IMR-90 (cell line): ENCODE measurements at regions not wholly inside any gene's neighbourhood (a gene's known extent, or its start where the extent isn't known, plus 50 kb on each side); places are given as distances from the start of the nearest gene placed in this dataset.
"Not testable (repeated sequence)": the region's sequence is repeated elsewhere in the genome, so short reads cannot be mapped to it uniquely, and the experiment has no call there.

ENCODE experiments used
- ATAC-seq: fragments of 200-7000 bp; cut with Tn5 transposase; 2 replicates; pipeline ENCODE4 v1.9.1; 2020; ENCODE audit warnings: low read depth, mild to moderate bottlenecking, moderate library complexity
- BruUV-seq: library from RNA; stranded (reverse); fragments of 400-500 nt; replicated peaks from 2 replicates; lab custom pipeline; 2021; lab: Mats Ljungman, UMichigan
- CTCF ChIA-PET: fragments of 300-600 bp; formaldehyde crosslinking; extraction: SDS; loops from one replicate; lab custom pipeline; 2021; ENCODE audit warnings: antibody characterized with exemption; lab: Yijun Ruan, JAX
- POLR2A ChIA-PET: fragments of 300-600 bp; sonication (Branson Sonifier 250); formaldehyde crosslinking; loops from one replicate; lab custom pipeline; 2022; ENCODE audit warnings: antibody characterized with exemption; ENCODE audit not compliant: unreplicated experiment; lab: Charles Lee
- DNase-seq: peaks from one replicate; pipeline ENCODE4 v3.0.0; 2013
- H2AFZ ChIP-seq: replicated peaks from 2 replicates; pipeline ENCODE3; 2013; ENCODE audit warnings: low read length, mild to moderate bottlenecking; ENCODE audit not compliant: poor library complexity
- H2AK5ac ChIP-seq: 2 replicates; pipeline ENCODE4 v1.6.1; 2013; ENCODE audit warnings: low read depth, low read length, inconsistent platforms
- H2AK9ac ChIP-seq: replicated peaks from 2 replicates; pipeline ENCODE3; 2013; ENCODE audit warnings: mild to moderate bottlenecking, low read depth, low read length, moderate library complexity; ENCODE audit not compliant: poor library complexity
- H2BK120ac ChIP-seq: 2 replicates; pipeline ENCODE4 v1.6.1; 2013; ENCODE audit warnings: low read depth, low read length, inconsistent platforms
- H2BK15ac ChIP-seq: 3 replicates; pipeline ENCODE4 v1.6.1; 2013; ENCODE audit warnings: low read depth, low read length, inconsistent platforms
- H2BK20ac ChIP-seq: 2 replicates; pipeline ENCODE4 v1.6.1; 2013; ENCODE audit warnings: low read depth, mild to moderate bottlenecking, inconsistent platforms, low read length, moderate library complexity
- H2BK5ac ChIP-seq: 2 replicates; pipeline ENCODE4 v1.6.1; 2013; ENCODE audit warnings: mild to moderate bottlenecking, low read depth, low read length, inconsistent platforms; ENCODE audit not compliant: poor library complexity, severe bottlenecking
- H3K14ac ChIP-seq: replicated peaks from 2 replicates; pipeline ENCODE4 v1.6.1; 2013; ENCODE audit warnings: low read depth, low read length, inconsistent platforms
- H3K18ac ChIP-seq: 2 replicates; pipeline ENCODE4 v1.6.1; 2013; ENCODE audit warnings: low read depth, low read length, control low read depth
- H3K23ac ChIP-seq: 2 replicates; pipeline ENCODE4 v1.6.1; 2013; ENCODE audit warnings: low read depth, low read length, inconsistent platforms
- H3K27ac ChIP-seq: 2 replicates; pipeline ENCODE4 v1.5.1; 2013; ENCODE audit warnings: mild to moderate bottlenecking, control low read depth, low read length; ENCODE audit not compliant: insufficient read depth
- H3K27me3 ChIP-seq: 2 replicates; pipeline ENCODE4 v1.6.1; 2013; ENCODE audit warnings: low read length; ENCODE audit not compliant: control insufficient read depth, insufficient read depth
- H3K36me3 ChIP-seq: 2 replicates; pipeline ENCODE4 v1.6.1; 2013; ENCODE audit warnings: low read length, mixed read lengths; ENCODE audit not compliant: control insufficient read depth, insufficient read depth
- H3K4ac ChIP-seq: 2 replicates; pipeline ENCODE4 v1.6.1; 2013; ENCODE audit warnings: low read depth, low read length, inconsistent platforms
- H3K4me1 ChIP-seq: 2 replicates; pipeline ENCODE4 v1.6.1; 2013; ENCODE audit warnings: low read length, mixed read lengths; ENCODE audit not compliant: control insufficient read depth, insufficient read depth
- H3K4me2 ChIP-seq: 2 replicates; pipeline ENCODE4 v1.6.1; 2013; ENCODE audit warnings: low read depth, mild to moderate bottlenecking, control low read depth, low read length, moderate library complexity
- H3K4me3 ChIP-seq: 2 replicates; pipeline ENCODE4 v1.5.1; 2013; ENCODE audit warnings: low read depth, mild to moderate bottlenecking, control low read depth, low read length, moderate library complexity; ENCODE audit not compliant: insufficient read depth
- H3K56ac ChIP-seq: 2 replicates; pipeline ENCODE4 v1.6.1; 2013; ENCODE audit warnings: low read length, inconsistent platforms; ENCODE audit not compliant: insufficient read depth; ENCODE audit errors: extremely low read depth
- H3K79me1 ChIP-seq, 2 experiments: 2 replicates each; pipeline ENCODE4 v1.6.1; 2013; ENCODE audit warnings: low read length in 2 of 2, inconsistent platforms in 1 of 2, low read depth in 1 of 2
- H3K9ac ChIP-seq: 2 replicates; pipeline ENCODE4 v1.6.1; 2013; ENCODE audit warnings: low read depth, low read length, control low read depth
- H3K9me1 ChIP-seq: 2 replicates; pipeline ENCODE4 v1.6.1; 2013; ENCODE audit warnings: low read length, inconsistent platforms; ENCODE audit not compliant: insufficient read depth
- H3K9me3 ChIP-seq: 2 replicates; pipeline ENCODE4 v1.6.1; 2013; ENCODE audit warnings: low read length; ENCODE audit not compliant: control insufficient read depth, insufficient read depth
- H4K20me1 ChIP-seq: 2 replicates; pipeline ENCODE4 v1.6.1; 2013; ENCODE audit warnings: low read length, inconsistent platforms; ENCODE audit not compliant: insufficient read depth
- H4K5ac ChIP-seq: 2 replicates; pipeline ENCODE4 v1.6.1; 2013; ENCODE audit warnings: mild to moderate bottlenecking, low read depth, low read length, control low read depth
- H4K8ac ChIP-seq, 2 experiments: 2 replicates each; pipeline ENCODE4 v1.6.1; 2013; ENCODE audit warnings: low read depth in 2 of 2, low read length in 2 of 2, control low read depth in 1 of 2, inconsistent platforms in 1 of 2
- H4K91ac ChIP-seq: 2 replicates; pipeline ENCODE4 v1.6.1; 2013; ENCODE audit warnings: low read depth, low read length, inconsistent platforms; ENCODE audit not compliant: insufficient read depth
- BHLHE40 ChIP-seq: fragments of 150-350 bp; IDR thresholded peaks from 2 replicates; pipeline ENCODE4 v1.6.1; 2016; ENCODE audit warnings: mild to moderate bottlenecking, low read depth, low read length
- CHD1 ChIP-seq: IDR thresholded peaks from 2 replicates; pipeline ENCODE4 v1.6.1; 2012; ENCODE audit warnings: low read depth, low read length, improper control_type of control experiment
- FOS ChIP-seq: fragments of 150-350 bp; IDR thresholded peaks from 2 replicates; pipeline ENCODE4 v1.6.1; 2016; ENCODE audit warnings: low read depth, low read length
- MXI1 ChIP-seq: IDR thresholded peaks from 2 replicates; pipeline ENCODE4 v1.6.1; 2012; ENCODE audit warnings: low read depth, mild to moderate bottlenecking, low read length, moderate library complexity, borderline replicate concordance
- RAD21 ChIP-seq: IDR thresholded peaks from 2 replicates; pipeline ENCODE4 v1.6.1; 2012; ENCODE audit warnings: low read length, improper control_type of control experiment
- RCOR1 ChIP-seq: IDR thresholded peaks from 2 replicates; pipeline ENCODE4 v1.6.1; 2012; ENCODE audit warnings: mild to moderate bottlenecking, low read length, improper control_type of control experiment; ENCODE audit not compliant: insufficient replicate concordance
- SMC3 ChIP-seq: fragments of 150-350 bp; IDR thresholded peaks from 2 replicates; pipeline ENCODE4 v1.6.1; 2016; ENCODE audit warnings: low read depth, mild to moderate bottlenecking, antibody characterized with exemption, low read length, moderate library complexity
- USF2 ChIP-seq: fragments of 150-350 bp; IDR thresholded peaks from 2 replicates; pipeline ENCODE4 v1.6.1; 2017; ENCODE audit warnings: mild to moderate bottlenecking, antibody characterized with exemption, low read length, low read depth
- WGBS, 2 experiments: methylation state at CpG; one replicate each; pipeline versions ENCODE4 v1.1.5 to v1.1.7; 2013; ENCODE audit warnings: missing lambda C conversion rate in 2 of 2; ENCODE audit not compliant: insufficient read length in 1 of 2; ENCODE audit errors: extremely low coverage in 2 of 2; 5-methylcytosine and 5-hydroxymethylcytosine counted together
- dilution Hi-C: fragments of 300-500 bp; cut with HindIII; formaldehyde crosslinking; loops from one replicate; pipeline ENCODE4 v1.14.3; 2018; ENCODE audit warnings: low sequenced_read_pairs; ENCODE audit not compliant: unreplicated experiment
- in situ Hi-C: fragments of 300-500 bp; cut with MboI; formaldehyde crosslinking; loops from 3 replicates; pipeline ENCODE4 v1.14.3; 2019; ENCODE audit warnings: low sequenced_read_pairs, inconsistent platforms, mixed read lengths
- intact Hi-C: fragments of 100-400 bp; cut with micrococcal nuclease; formaldehyde crosslinking; loops from 2 replicates; pipeline ENCODE4 v1.10.0; 2022

GRCh38 chr12:74033531-74033930 lies 504.1 kb upstream of the ATXN7L3B start:
- dilution Hi-C loops, result no loop called here
- Histone ChIP-seq H4K91ac (no peak overlapping the region), H3K4ac (no peak overlapping the region), H3K18ac (no peak overlapping the region), H2BK15ac (no peak overlapping the region), H4K20me1 (no peaks in the 10 kb centered on the region), H2BK5ac (no peak overlapping the region), H2AK9ac (no peak overlapping the region), H3K79me1 (no peaks in the 10 kb centered on the region), H3K27me3 (no peaks in the 10 kb centered on the region), H3K4me3 (no peak overlapping the region), H3K9me3 (peaks cover 16% of the 10 kb centered on the region), H3K9ac (no peak overlapping the region), H2BK20ac (no peak overlapping the region), H4K8ac (no peak overlapping the region), H2BK120ac (no peak overlapping the region), H3K4me2 (no peak overlapping the region), H3K14ac (no peak overlapping the region), H3K36me3 (no peaks in the 10 kb centered on the region), H2AFZ (no peak overlapping the region), H2AK5ac (no peak overlapping the region), H3K56ac (no peak overlapping the region), H3K27ac (no peak overlapping the region), H4K5ac (no peak overlapping the region), H3K9me1 (no peaks in the 10 kb centered on the region), H3K23ac (no peak overlapping the region), H3K4me1 (no peaks in the 10 kb centered on the region)
- no TSS peak for BruUV-seq
- in situ Hi-C loops, result no loop called here
- no CpG with 5 or more reads among the region's 3 CpGs for WGBS, 2 experiments
- intact Hi-C loops, result no loop called here
- CTCF ChIA-PET, result no interaction called here
- DNase-seq (no peak), ATAC-seq (no peak)
- POLR2A ChIA-PET, result no interaction called here
- TF ChIP-seq RCOR1, result no peak
- TF ChIP-seq FOS, result no peak
- TF ChIP-seq MXI1, result no peak
- no peak for TF ChIP-seq USF2
- no peak for TF ChIP-seq SMC3
- TF ChIP-seq RAD21, result no peak
- TF ChIP-seq CHD1, result no peak
- TF ChIP-seq BHLHE40, result no peak

- in situ Hi-C loops, H4K20me1 ChIP-seq, H2AK9ac ChIP-seq, H3K18ac ChIP-seq, H3K56ac ChIP-seq, H2BK5ac ChIP-seq, H4K5ac ChIP-seq, H2AK5ac ChIP-seq, H3K9ac ChIP-seq, H2AFZ ChIP-seq, POLR2A ChIA-PET, H3K27me3 ChIP-seq, H2BK15ac ChIP-seq, H3K9me1 ChIP-seq, H3K4ac ChIP-seq, H3K23ac ChIP-seq, ATAC-seq, H2BK120ac ChIP-seq, H3K4me3 ChIP-seq, dilution Hi-C loops, H3K4me2 ChIP-seq, H3K27ac ChIP-seq, H3K4me1 ChIP-seq, intact Hi-C loops, H2BK20ac ChIP-seq, DNase-seq, H4K8ac ChIP-seq, H3K79me1 ChIP-seq, H4K91ac ChIP-seq, H3K36me3 ChIP-seq, BruUV-seq, CTCF ChIA-PET, H3K14ac ChIP-seq: not testable (repeated sequence)
- no CpG with 5 or more reads among the region's 2 CpGs for WGBS, 2 experiments
- H3K9me3 ChIP-seq, result peaks cover 23% of the 10 kb centered on the region
Observed at GRCh38 chr12:74039138-74039537, 498.5 kb upstream of the ATXN7L3B start.
